Neuronal stem cell (in vitro differentiated cells): ENCODE measurements at regions not wholly inside any gene's neighbourhood (a gene's known extent, or its start where the extent isn't known, plus 50 kb on each side); places are given as distances from the start of the nearest gene placed in this dataset.

Source experiments
- DNase-seq: peaks from one replicate; pipeline ENCODE4 v3.0.0-alpha.2; 2013; ENCODE audit warnings: low spot score
- H2AFZ ChIP-seq: one replicate; pipeline ENCODE4 v1.6.1; 2013; ENCODE audit warnings: mild to moderate bottlenecking, low read length, inconsistent platforms
- H2AK5ac ChIP-seq: 2 replicates; pipeline ENCODE4 v1.6.1; 2013; ENCODE audit warnings: low read depth, mild to moderate bottlenecking, inconsistent platforms, low read length, moderate library complexity, mixed read lengths
- H2BK120ac ChIP-seq: 2 replicates; pipeline ENCODE4 v1.6.1; 2013; ENCODE audit warnings: low read depth, mild to moderate bottlenecking, inconsistent platforms, low read length, moderate library complexity, mixed read lengths
- H2BK12ac ChIP-seq: one replicate; pipeline ENCODE4 v1.6.1; 2013; ENCODE audit warnings: low read length, inconsistent platforms
- H2BK15ac ChIP-seq: 2 replicates; pipeline ENCODE4 v1.6.1; 2013; ENCODE audit warnings: mild to moderate bottlenecking, low read length, inconsistent platforms, mixed read lengths
- H2BK5ac ChIP-seq: one replicate; pipeline ENCODE4 v1.6.1; 2013; ENCODE audit warnings: inconsistent platforms, mild to moderate bottlenecking, low read length, moderate library complexity
- H3K14ac ChIP-seq: one replicate; pipeline ENCODE4 v1.6.1; 2013; ENCODE audit warnings: low read length, inconsistent platforms
- H3K18ac ChIP-seq: 2 replicates; pipeline ENCODE4 v1.6.1; 2013; ENCODE audit warnings: low read length, inconsistent platforms
- H3K23ac ChIP-seq: 2 replicates; pipeline ENCODE4 v1.6.1; 2013; ENCODE audit warnings: low read depth, mild to moderate bottlenecking, mixed read lengths, low read length, inconsistent platforms; ENCODE audit not compliant: poor library complexity
- H3K27ac ChIP-seq: replicated peaks from 3 replicates; pipeline ENCODE4 v1.5.1; 2013; ENCODE audit warnings: low read length, inconsistent platforms
- H3K27me3 ChIP-seq, 3 experiments: 2 replicates each; pipeline ENCODE4 v1.6.1; 2013; ENCODE audit warnings: low read length in 3 of 3, mild to moderate bottlenecking in 2 of 3, inconsistent platforms in 1 of 3, low read depth in 1 of 3, mixed read lengths in 1 of 3, moderate library complexity in 1 of 3; ENCODE audit not compliant: control insufficient read depth in 3 of 3, insufficient read depth in 3 of 3
- H3K36me3 ChIP-seq, 2 donors: replicated peaks in 1 of 2; 2 replicates each; pipeline ENCODE4 v1.6.1; 2013; ENCODE audit warnings: low read length in 2 of 2; ENCODE audit not compliant: control insufficient read depth in 2 of 2, insufficient read depth in 2 of 2
- H3K4ac ChIP-seq: 2 replicates; pipeline ENCODE4 v1.6.1; 2013; ENCODE audit warnings: inconsistent platforms, mild to moderate bottlenecking, low read length, moderate library complexity
- H3K4me1 ChIP-seq, 2 donors: 1 replicate in 1 of 2; 2 replicates in 1 of 2; pipeline ENCODE4 v1.6.1; 2013; ENCODE audit warnings: low read length in 2 of 2, low read depth in 1 of 2; ENCODE audit not compliant: control insufficient read depth in 2 of 2, insufficient read depth in 1 of 2
- H3K4me2 ChIP-seq: one replicate; pipeline ENCODE4 v1.6.1; 2013; ENCODE audit warnings: mild to moderate bottlenecking, low read length, inconsistent platforms; ENCODE audit not compliant: insufficient read depth, poor library complexity, severe bottlenecking
- H3K4me3 ChIP-seq, 2 donors: 2 replicates each; pipeline ENCODE4 v1.5.1; 2013; ENCODE audit warnings: low read length in 2 of 2, mild to moderate bottlenecking in 2 of 2, inconsistent platforms in 1 of 2, moderate library complexity in 1 of 2
- H3K79me1 ChIP-seq: one replicate; pipeline ENCODE4 v1.6.1; 2013; ENCODE audit warnings: low read depth, mild to moderate bottlenecking, inconsistent platforms, low read length, moderate library complexity
- H3K9ac ChIP-seq: one replicate; pipeline ENCODE4 v1.6.1; 2013; ENCODE audit warnings: mild to moderate bottlenecking, low read depth, low read length, inconsistent platforms; ENCODE audit not compliant: poor library complexity
- H3K9me3 ChIP-seq, 2 donors: replicated peaks in 1 of 2; 2 replicates each; pipeline versions ENCODE3 to v1.6.1; 2013; ENCODE audit warnings: low read length in 2 of 2, mild to moderate bottlenecking in 2 of 2, inconsistent platforms in 1 of 2, low read depth in 1 of 2, mixed read lengths in 1 of 2, moderate library complexity in 1 of 2; ENCODE audit not compliant: control insufficient read depth in 2 of 2, insufficient read depth in 1 of 2
- H4K8ac ChIP-seq: one replicate; pipeline ENCODE4 v1.6.1; 2013; ENCODE audit warnings: low read depth, mild to moderate bottlenecking, inconsistent platforms, low read length, moderate library complexity
- H4K91ac ChIP-seq: one replicate; pipeline ENCODE4 v1.6.1; 2013; ENCODE audit warnings: low read length, low read depth, mild to moderate bottlenecking, inconsistent platforms; ENCODE audit not compliant: poor library complexity
- WGBS, 2 donors: extraction: QIAGEN DNeasy Blood & Tissue Kit; methylation state at CpG; one replicate each; pipeline ENCODE4 v1.1.7; 2013; ENCODE audit warnings: missing lambda C conversion rate in 2 of 2, mixed read lengths in 1 of 2; ENCODE audit not compliant: insufficient read length in 2 of 2, insufficient replicate concordance in 1 of 2; ENCODE audit errors: extremely low coverage in 2 of 2; 5-methylcytosine and 5-hydroxymethylcytosine counted together

DNA sequence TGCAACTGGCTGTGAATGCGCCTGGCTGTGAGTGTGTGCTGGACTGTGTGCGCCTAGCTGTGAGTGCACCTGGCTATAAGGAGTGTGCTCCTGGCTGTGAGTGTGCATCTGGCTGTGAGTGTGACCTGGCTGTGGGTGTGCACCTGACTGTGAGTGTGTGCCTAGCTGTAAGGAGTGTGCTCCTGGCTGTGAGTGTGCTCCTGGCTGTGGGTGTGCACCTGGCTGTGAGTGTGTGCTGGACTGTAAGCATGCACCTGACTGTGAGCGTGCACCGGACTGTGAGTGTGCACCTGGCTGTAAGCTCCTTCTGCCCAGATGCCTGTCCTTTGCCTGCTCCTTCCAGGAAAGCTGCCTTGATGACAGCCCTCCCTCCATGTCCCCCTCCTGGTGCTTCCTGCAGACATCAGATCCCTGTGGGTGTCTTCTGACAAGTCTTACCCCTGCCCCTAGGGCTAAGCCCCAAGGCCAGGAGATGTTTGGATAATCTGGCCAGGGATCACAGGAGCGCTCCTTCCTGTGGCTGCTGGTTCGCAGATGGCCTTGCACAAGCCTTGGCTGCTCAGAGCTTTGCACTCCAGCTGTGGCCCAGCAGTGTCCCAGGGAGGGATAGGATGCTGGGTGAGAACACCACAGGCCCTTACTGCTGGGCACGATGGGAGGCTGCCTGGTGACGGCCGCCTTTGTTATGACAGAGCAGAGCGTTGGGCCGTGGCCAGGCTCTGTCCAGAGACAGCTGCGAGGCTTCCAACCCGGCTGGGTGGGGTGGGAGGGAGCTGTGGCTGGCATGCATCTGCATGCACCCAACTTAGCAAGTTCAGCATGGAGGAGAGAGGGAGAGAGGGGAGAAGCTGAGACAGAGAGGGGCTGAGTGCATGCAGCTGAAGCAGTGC lies 89.9 kb downstream of the GLI2 start:
- Histone ChIP-seq H3K14ac (peak overlapping the region; percentile 85), H3K27me3 (no peaks in the 10 kb centered on the region), H2BK5ac (no peak overlapping the region), H4K91ac (no peak overlapping the region), H2BK120ac (no peak overlapping the region), H4K8ac (no peak overlapping the region), H3K27ac (no peak overlapping the region), H3K9ac (peak overlapping the region; percentile 57), H3K9me3 (peaks cover 0 to 5% of the 10 kb centered on the region in 2 donors), H3K4me2 (no peak overlapping the region), H3K18ac (peak overlapping the region; percentile 49), H3K4me1 (peaks cover 10 to 23% of the 10 kb centered on the region in 2 donors), H2AK5ac (no peak overlapping the region), H2BK15ac (no peak overlapping the region), H2BK12ac (no peak overlapping the region), H3K4ac (no peak overlapping the region), H3K23ac (peak overlapping the region; percentile 25), H3K4me3 (peak overlapping the region in 1 of 2 donors; percentile 27), H2AFZ (no peak overlapping the region), H3K79me1 (peaks cover 29% of the 10 kb centered on the region), H3K36me3 (peaks cover 9 to 72% of the 10 kb centered on the region in 2 donors)
- WGBS, 2 donors, result no CpG with 5 or more reads among the region's 13 CpGs
- DNase-seq, result no peak

DNA sequence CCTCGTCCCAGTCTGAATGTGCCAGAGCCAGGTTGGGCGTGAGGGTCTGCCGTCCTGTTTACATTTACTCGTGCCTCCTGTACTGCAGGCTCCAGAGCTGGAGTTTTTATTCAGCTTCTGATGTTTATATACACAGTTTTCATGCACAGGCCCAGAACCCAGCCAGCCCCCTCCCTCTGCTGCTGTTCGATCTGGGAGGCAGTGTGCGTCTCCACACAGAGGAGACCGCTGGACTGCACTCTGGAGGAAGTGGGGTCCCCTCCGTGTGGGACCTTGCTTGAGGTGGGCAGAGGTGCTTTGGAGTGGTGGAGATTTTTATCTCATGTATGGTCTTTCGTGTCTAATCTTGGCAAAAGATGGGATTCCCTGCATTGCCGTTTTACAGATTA lies 90.6 kb downstream of the GLI2 start:
- Histone ChIP-seq H3K4me2 (no peak overlapping the region), H3K36me3 (peaks cover 9 to 66% of the 10 kb centered on the region in 2 donors), H3K79me1 (peaks cover 26% of the 10 kb centered on the region), H3K14ac (no peak overlapping the region), H3K27ac (no peak overlapping the region), H3K4ac (no peak overlapping the region), H3K27me3 (no peaks in the 10 kb centered on the region), H3K9me3 (peaks cover 0 to 5% of the 10 kb centered on the region in 2 donors), H2BK12ac (no peak overlapping the region), H3K4me3 (no peak overlapping the region), H3K4me1 (peaks cover 4 to 24% of the 10 kb centered on the region in 2 donors), H2AK5ac (no peak overlapping the region), H2AFZ (no peak overlapping the region), H3K9ac (no peak overlapping the region), H4K8ac (no peak overlapping the region), H4K91ac (no peak overlapping the region), H3K18ac (no peak overlapping the region), H2BK15ac (no peak overlapping the region), H2BK120ac (no peak overlapping the region), H3K23ac (no peak overlapping the region), H2BK5ac (no peak overlapping the region)
- WGBS, 2 donors, result no CpG with 5 or more reads among the region's 10 CpGs
- DNase-seq, result no peak

DNA sequence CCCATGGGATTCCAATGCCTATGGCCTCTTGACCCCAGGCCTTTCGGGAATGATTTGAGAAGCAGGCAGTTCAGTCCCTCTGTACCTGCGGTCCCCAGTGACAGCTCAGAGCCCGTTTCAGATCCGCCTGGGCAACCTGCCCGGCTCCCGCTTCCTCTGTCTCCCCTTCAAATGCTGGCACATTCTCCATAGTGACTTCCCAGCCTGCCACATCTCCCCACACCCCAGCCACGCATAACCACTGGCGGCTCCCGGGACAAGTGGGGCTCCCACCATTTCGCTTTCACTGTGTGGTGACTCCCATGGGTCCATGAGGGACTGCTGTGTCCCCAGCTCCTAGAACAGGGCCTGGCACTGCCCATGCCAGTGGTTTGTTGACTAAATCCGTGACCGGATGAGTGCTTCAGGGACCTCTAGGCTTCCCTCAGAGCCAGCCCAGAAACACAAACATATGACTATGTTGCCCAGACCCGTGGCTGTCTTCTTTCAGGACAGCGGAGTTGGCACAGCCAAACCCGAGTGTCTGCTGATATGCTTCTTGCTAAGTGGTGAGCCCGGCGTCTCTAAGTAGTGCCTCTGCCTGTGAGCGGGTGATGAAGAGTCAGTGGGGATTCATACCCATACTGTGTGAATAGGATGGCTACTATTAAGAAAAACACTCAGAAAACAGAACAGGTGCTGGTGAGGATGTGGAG lies 91.2 kb downstream of the GLI2 start:
- Histone ChIP-seq H4K8ac (no peak overlapping the region), H3K4me2 (no peak overlapping the region), H2BK5ac (no peak overlapping the region), H3K9ac (no peak overlapping the region), H3K4me3 (no peak overlapping the region), H3K14ac (no peak overlapping the region), H3K4ac (no peak overlapping the region), H2AFZ (no peak overlapping the region), H2BK12ac (no peak overlapping the region), H3K4me1 (peaks cover 3 to 22% of the 10 kb centered on the region in 2 donors), H3K79me1 (peaks cover 24% of the 10 kb centered on the region), H3K9me3 (peaks cover 0 to 5% of the 10 kb centered on the region in 2 donors), H2AK5ac (peak overlapping the region; percentile 22), H4K91ac (no peak overlapping the region), H3K27me3 (no peaks in the 10 kb centered on the region), H3K23ac (no peak overlapping the region), H3K36me3 (peaks cover 9 to 65% of the 10 kb centered on the region in 2 donors), H2BK15ac (no peak overlapping the region), H3K27ac (no peak overlapping the region), H2BK120ac (no peak overlapping the region), H3K18ac (no peak overlapping the region)
- WGBS, 2 donors, result no CpG with 5 or more reads among the region's 18 CpGs
- no peak for DNase-seq

DNA sequence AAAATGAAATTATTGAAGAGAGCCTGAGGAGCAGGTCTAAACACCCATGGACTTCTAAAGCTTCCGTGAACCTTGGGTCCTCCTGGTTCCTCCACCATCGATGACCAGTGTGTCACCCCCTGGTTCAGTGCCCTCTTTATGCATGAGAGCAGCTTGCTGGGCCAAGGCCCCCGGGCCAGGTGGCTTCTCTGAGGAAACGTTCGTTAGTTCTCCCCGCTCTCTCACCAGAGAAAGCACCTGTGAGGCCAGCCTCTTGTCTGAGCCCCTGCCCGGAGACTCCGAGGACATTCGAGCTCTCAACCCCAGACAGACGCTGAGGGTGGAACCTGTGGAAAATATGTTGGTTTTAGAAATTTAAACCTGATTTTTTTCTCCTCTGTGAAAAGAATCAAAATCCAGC lies 92.4 kb downstream of the GLI2 start:
- H2AK5ac ChIP-seq, result no peak overlapping the region
- H4K91ac ChIP-seq, result no peak overlapping the region
- peaks cover 23% of the 10 kb centered on the region for H3K79me1 ChIP-seq
- peaks cover 0 to 5% of the 10 kb centered on the region in 2 donors for H3K9me3 ChIP-seq
- peaks cover 9 to 56% of the 10 kb centered on the region in 2 donors for H3K36me3 ChIP-seq
- no peak overlapping the region for H4K8ac ChIP-seq
- no peak overlapping the region for H2AFZ ChIP-seq
- no peak overlapping the region for H3K4ac ChIP-seq
- no peak overlapping the region for H3K18ac ChIP-seq
- no peak overlapping the region for H3K4me2 ChIP-seq
- no peak for DNase-seq
- H3K23ac ChIP-seq, result no peak overlapping the region
- no peak overlapping the region for H3K9ac ChIP-seq
- H3K4me1 ChIP-seq, result peaks cover 3 to 22% of the 10 kb centered on the region in 2 donors
- H3K4me3 ChIP-seq, result no peak overlapping the region
- H2BK12ac ChIP-seq, result no peak overlapping the region
- H2BK5ac ChIP-seq, result no peak overlapping the region
- no CpG with 5 or more reads among the region's 10 CpGs for WGBS, 2 donors
- no peak overlapping the region for H2BK15ac ChIP-seq
- no peak overlapping the region for H3K27ac ChIP-seq
- H3K14ac ChIP-seq, result no peak overlapping the region
- H3K27me3 ChIP-seq, result no peaks in the 10 kb centered on the region
- H2BK120ac ChIP-seq, result no peak overlapping the region
